HG02852 (cell line): ENCODE measurements at regions not wholly inside any gene's neighbourhood (a gene's known extent, or its start where the extent isn't known, plus 50 kb on each side); places are given as distances from the start of the nearest gene placed in this dataset.
"Not testable (repeated sequence)": the region's sequence is repeated elsewhere in the genome, so short reads cannot be mapped to it uniquely, and the experiment has no call there.

ENCODE experiments used
- ATAC-seq: cut with Tn5 transposase; IDR thresholded peaks from one replicate; pipeline ENCODE4 v1.9.1; 2021; ENCODE audit warnings: mild to moderate bottlenecking, moderate library complexity; ENCODE audit not compliant: unreplicated experiment

DNA sequence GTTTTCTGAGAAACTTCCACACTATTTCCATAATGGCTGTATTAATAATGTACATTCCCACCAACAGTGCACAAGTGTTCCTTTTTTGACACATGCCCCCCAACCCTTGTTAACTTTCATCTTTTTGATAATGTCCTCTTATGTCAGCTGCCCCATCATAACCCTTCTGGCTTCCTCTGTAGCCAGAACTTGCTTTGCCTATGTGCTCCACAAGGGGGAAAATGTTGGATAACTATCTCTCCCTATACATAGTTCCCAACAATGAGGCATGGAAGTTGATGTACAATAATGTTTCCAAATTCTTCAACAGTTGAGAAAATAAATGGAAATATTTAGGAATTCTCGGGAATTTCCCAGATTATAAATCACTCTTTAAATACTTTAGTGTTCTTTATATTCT, 142.9 kb downstream of the ASB9 start:
- ATAC-seq, result no peak

DNA sequence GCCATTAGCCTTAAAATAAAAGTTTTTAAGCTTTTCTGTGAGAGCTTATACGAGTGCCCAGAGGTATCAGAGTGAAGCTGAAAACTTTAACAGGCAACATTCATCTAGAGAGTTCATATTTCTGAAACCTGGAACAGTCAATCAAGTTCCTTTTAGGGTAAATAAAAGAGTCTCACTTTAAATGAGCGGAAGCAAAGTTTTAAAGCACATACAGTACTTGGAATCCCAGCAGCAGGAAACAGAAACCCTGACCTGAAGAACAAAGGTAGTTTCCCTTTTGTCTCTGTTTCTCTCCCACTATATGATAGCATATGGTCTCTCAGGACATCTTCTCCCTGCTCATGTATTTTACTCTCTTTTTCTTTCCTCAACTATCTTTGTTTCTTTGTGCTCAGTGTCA, 153.0 kb downstream of the ASB9 start:
- no peak for ATAC-seq

DNA sequence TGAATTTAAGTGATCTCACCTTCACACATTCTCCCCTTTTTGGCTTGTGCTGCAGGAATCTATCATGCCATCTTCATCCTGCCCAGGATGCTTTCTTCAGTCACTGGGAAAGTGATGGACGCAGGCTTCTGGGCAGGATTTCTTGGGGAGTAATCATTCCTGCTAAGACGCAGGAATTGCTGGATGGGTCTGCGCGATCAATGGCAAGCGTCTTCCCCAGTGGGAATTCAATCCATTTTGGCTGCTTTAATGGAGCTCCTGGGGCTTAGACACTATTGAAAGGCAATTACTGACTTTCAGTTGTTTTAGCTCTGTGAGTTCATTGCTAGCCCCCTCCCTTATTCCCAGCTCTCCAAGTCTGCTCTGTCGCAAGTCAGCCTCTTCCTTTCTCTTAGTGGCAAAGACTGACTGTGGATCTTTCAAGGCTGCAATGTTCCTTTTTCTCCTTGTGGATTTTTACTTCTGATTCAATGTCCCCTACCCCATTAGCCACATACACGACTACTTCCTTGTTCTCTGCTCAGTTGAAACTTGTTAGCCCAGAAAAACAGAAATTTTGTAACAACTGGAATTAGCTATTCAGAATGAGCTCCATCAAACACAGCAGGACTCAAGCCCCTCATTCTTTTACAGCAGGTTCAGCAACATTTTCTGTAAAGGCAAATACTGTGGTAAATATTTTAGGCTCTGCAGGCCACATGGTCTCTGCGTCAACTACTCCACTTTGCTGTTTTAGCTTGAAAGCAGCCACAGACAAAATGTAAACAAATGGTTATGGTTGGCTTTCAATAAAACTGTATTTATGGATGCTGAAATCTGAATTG, 154.9 kb downstream of the ASB9 start:
- no peak for ATAC-seq

- ATAC-seq, result no peak
These were observed 162.4 kb downstream of the ASB9 start for GRCh38 chrX:15107367-15107988.

DNA sequence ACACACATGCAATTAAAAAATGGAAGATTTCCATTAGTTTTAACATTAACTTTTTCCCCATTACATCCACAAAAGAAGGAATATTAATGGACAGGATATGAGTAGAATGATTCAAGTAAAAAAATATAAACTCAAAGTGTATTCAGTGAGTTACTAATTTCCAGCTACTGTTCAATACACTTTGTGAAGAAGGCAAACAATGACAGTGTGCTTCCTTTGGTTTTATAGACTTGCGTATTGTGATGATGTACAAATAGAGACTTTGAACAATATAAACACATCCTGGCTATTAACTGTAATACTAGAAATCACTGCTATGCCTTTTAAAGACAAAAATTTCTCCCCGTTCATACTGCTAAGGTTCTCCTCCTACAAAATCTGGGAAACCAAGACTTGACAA, 171.4 kb downstream of the ASB9 start:
- ATAC-seq, result no peak

GRCh38 chrX:15087747-15088146, 182.1 kb downstream of the ASB9 start:
- ATAC-seq, result no peak

- ATAC-seq, result no peak
These were observed 196.6 kb downstream of the ASB9 start for GRCh38 chrX:15073313-15073712.

GRCh38 chrX:15072880-15073279, 197.0 kb downstream of the ASB9 start:
- ATAC-seq, result no peak

- no peak for ATAC-seq
These were observed 197.6 kb downstream of the ASB9 start for GRCh38 chrX:15072259-15072658.

DNA sequence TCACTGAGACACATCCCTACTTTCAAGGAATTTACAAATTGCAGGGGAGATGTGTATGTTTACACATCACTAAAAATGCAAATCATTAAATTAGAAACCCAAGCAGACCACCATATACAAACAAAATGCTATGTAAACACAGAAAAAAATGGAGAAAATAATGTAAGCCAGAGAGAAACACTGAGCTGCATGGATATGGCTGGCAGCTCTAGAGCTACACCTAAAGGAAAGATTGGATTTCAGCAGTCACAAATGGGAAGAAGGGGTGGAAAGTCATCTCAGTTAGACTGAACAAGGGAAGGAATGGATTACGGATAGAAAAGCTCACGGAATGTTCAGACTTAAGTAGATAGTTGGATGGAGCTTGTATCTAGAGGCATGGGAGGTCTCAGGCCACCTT, 186.3 kb downstream of the MOSPD2 start:
- ATAC-seq, result no peak

- no peak for ATAC-seq
These were observed 182.8 kb downstream of the MOSPD2 start for GRCh38 chrX:15056044-15056443.

DNA sequence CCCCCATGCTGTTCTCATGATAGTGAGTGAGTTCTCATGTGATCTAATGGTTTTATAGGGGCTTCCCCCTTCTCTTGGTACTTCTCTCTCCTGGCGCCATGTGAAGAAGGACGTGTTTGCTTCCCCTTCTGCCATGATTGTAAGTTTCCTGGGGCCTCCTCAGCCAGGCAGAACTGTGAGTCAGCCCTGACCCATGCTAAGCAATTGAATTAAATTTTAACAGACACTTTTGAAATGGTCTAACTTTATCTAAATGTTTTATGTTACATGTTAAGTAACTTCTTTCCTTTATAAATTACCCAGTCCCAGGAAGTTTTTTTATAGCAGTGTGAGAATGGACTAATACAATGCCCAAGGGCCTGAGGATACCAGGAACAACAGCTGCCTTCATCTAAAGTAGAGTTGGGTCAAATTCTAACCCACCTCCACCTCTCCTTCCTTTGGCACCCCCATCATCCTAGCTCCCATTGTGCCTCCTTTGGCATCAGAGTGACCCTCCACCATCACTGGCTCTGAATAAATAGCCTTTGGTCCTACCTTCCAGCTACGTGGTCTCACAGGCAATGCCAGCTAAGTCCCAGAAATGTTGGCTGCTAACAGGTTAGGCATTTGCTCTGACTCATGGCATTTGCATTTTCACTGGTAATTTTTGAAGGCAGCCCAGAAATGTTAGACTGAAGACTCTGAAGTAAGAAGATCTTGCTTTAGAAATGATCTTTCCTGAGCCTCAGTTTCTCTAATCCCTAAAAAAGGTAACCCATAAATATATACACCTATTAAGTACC, 182.1 kb downstream of the MOSPD2 start:
- ATAC-seq, result no peak

DNA sequence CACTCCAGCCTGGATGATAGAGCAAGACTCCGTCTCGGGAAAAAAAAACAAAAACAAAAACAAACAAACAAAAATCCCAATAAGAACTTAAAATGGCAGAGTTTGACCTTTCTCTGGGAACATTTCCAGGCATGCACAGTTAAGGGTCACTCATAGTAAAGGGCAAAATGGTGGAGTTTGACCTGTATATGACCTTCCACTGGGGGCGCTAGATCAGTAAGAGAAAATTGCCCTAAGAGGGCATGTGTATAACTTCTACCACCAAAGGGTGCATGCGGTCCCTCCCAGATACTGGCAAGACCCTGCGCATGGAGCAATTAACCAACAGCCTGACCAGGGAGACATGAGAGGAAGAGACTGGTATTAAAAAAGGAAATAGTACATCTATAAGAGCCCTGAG, 177.2 kb downstream of the MOSPD2 start:
- ATAC-seq, result no peak

GRCh38 chrX:15043538-15043937, 170.3 kb downstream of the MOSPD2 start:
- no peak for ATAC-seq

DNA sequence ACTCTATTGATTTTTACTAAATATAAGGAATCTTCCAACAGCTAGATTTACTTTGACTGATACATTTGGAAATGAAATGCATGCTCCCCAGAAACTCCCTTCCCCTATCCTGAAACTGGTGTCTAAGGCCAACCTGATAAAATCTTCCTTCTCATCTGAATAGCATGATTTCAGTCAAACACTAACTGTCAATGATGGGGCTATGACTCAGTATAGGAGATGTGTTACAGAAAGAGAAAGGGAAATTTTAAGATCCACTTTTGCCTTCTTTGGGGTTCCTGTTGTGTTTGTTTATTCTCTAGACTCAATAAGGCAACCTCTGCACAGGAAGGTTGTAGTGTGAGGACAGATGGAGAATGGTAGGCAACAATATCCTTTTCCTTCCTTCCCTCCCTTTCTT, 160.7 kb downstream of the MOSPD2 start:
- peak; percentile 67 for ATAC-seq

- ATAC-seq, result no peak
These were observed 144.3 kb downstream of the MOSPD2 start for GRCh38 chrX:15017491-15017890.

- ATAC-seq, result no peak
These were observed 142.8 kb downstream of the MOSPD2 start for GRCh38 chrX:15016051-15016450.

DNA sequence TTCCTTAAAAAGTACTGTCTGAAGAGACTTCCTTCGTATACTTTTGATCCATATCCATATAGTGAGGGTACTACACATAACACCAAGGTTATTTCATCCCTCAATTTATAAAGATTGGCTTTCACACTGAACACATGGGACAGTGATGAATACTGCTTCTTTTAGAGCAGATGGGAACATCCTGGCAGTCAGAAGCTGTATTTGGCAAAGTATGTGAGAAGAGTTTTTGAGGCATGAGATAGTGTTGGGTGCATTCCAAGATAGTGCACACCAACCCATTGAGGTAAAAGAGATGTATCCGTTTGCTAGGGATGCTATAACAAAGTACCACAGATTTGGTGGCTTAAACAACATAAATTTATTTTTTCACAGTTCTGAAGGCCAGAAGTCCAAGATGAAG, 141.1 kb downstream of the MOSPD2 start:
- ATAC-seq, result no peak

GRCh38 chrX:15013461-15013860, 140.2 kb downstream of the MOSPD2 start:
- no peak for ATAC-seq

- ATAC-seq, result no peak
These were observed 124.0 kb downstream of the MOSPD2 start for GRCh38 chrX:14997271-14997670.

DNA sequence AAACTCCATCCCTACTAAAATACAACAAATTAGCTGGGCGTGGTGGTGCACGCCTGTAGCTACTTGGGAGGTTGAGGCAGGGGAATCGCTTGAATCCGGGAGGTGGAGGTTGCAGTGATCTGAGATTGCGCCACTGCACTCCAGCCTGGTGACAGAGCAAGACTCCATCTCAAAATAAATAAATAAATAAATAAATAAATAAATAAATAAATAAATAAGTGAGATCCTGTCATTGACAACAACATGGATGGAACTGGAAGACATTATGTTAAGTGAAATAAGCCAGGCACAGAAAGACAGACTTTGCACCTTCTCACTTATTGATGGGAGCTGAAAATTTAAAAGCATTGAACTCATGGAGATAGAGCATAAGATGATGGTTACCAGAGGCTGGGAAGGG, 111.2 kb downstream of the MOSPD2 start:
- ATAC-seq, result not testable (repeated sequence)
